ENCODE measurements at regions not wholly inside any gene's neighbourhood (a gene's known extent, or its start where the extent isn't known, plus 50 kb on each side); places are given as distances from the start of the nearest gene placed in this dataset.

GRCh38 chr6:121934451-121934850 lies 465.0 kb upstream of the HSF2 start:
- Histone ChIP-seq H3K36me3 (ENCODE audit: insufficient read depth, low read length) (no peaks in the 10 kb centered on the region), H3K9me2 (ENCODE audit: insufficient read depth, low read length) (no peaks in the 10 kb centered on the region), H3K4me3 (ENCODE audit: low read length) (no peak overlapping the region), H3F3A (ENCODE audit: insufficient read depth, low read length, poor library complexity, severe bottlenecking) (no peaks in the 10 kb centered on the region), H4K20me1 (ENCODE audit: insufficient read depth) (no peaks in the 10 kb centered on the region), H3K27me3 (ENCODE audit: insufficient read depth, low read depth, low read length) (no peaks in the 10 kb centered on the region), H3K27ac (ENCODE audit: low read length) (no peak overlapping the region), H3K4me2 (ENCODE audit: low read length) (no peak overlapping the region), H3K79me2 (replicated peaks; ENCODE audit: insufficient read depth, low read length) (no peaks in the 10 kb centered on the region), H3K9ac (ENCODE audit: low read length) (no peak overlapping the region), H2AFZ (ENCODE audit: low read depth, low read length) (no peak overlapping the region), H3K9me3 (ENCODE audit: low read length) (no peaks in the 10 kb centered on the region)
- TF ChIP-seq CTCF (IDR thresholded peaks at IDR 0.05; ENCODE audit: poor library complexity, severe bottlenecking) (no peak), EZH2 (IDR thresholded peaks at IDR 0.05; ENCODE audit: borderline replicate concordance, insufficient read depth, low read length, poor library complexity, severe bottlenecking) (no peak), POLR2AphosphoS5 (IDR thresholded peaks at IDR 0.05) (no peak), RAD21 (conservative IDR thresholded peaks at IDR 0.05) (no peak), SMC3 (conservative IDR thresholded peaks at IDR 0.05; ENCODE audit: poor library complexity) (no peak), MXI1 (conservative IDR thresholded peaks at IDR 0.05; ENCODE audit: poor library complexity, severe bottlenecking) (no peak), REST (IDR thresholded peaks at IDR 0.05; ENCODE audit: borderline replicate concordance) (no peak), TAF1 (IDR thresholded peaks at IDR 0.05; ENCODE audit: low read depth) (no peak), EP300 (conservative IDR thresholded peaks at IDR 0.05; ENCODE audit: poor library complexity, severe bottlenecking) (no peak)

- Histone ChIP-seq H3K27me3 (ENCODE audit: insufficient read depth, low read depth, low read length) (no peaks in the 10 kb centered on the region), H4K20me1 (ENCODE audit: insufficient read depth) (no peaks in the 10 kb centered on the region), H3K4me2 (ENCODE audit: low read length) (no peak overlapping the region), H3K36me3 (ENCODE audit: insufficient read depth, low read length) (no peaks in the 10 kb centered on the region), H3K27ac (ENCODE audit: low read length) (no peak overlapping the region), H3K79me2 (replicated peaks; ENCODE audit: insufficient read depth, low read length) (no peaks in the 10 kb centered on the region), H2AFZ (ENCODE audit: low read depth, low read length) (no peak overlapping the region), H3K4me3 (ENCODE audit: low read length) (no peak overlapping the region), H3K9ac (ENCODE audit: low read length) (no peak overlapping the region), H3K9me2 (ENCODE audit: insufficient read depth, low read length) (no peaks in the 10 kb centered on the region), H3K9me3 (ENCODE audit: low read length) (no peaks in the 10 kb centered on the region), H3F3A (ENCODE audit: insufficient read depth, low read length, poor library complexity, severe bottlenecking) (no peaks in the 10 kb centered on the region)
- TF ChIP-seq CTCF (IDR thresholded peaks at IDR 0.05; ENCODE audit: poor library complexity, severe bottlenecking) = no peak
- no peak for TF ChIP-seq RAD21 (conservative IDR thresholded peaks at IDR 0.05)
- no peak for TF ChIP-seq EZH2 (IDR thresholded peaks at IDR 0.05; ENCODE audit: borderline replicate concordance, insufficient read depth, low read length, poor library complexity, severe bottlenecking)
- no peak for TF ChIP-seq EP300 (conservative IDR thresholded peaks at IDR 0.05; ENCODE audit: poor library complexity, severe bottlenecking)
- no peak for TF ChIP-seq MXI1 (conservative IDR thresholded peaks at IDR 0.05; ENCODE audit: poor library complexity, severe bottlenecking)
- no peak for TF ChIP-seq TAF1 (IDR thresholded peaks at IDR 0.05; ENCODE audit: low read depth)
- no peak for TF ChIP-seq POLR2AphosphoS5 (IDR thresholded peaks at IDR 0.05)
- no peak for TF ChIP-seq REST (IDR thresholded peaks at IDR 0.05; ENCODE audit: borderline replicate concordance)
- no peak for TF ChIP-seq SMC3 (conservative IDR thresholded peaks at IDR 0.05; ENCODE audit: poor library complexity)
These were observed 458.7 kb upstream of the HSF2 start for GRCh38 chr6:121940728-121941127.
